ENCODE measurements at regions not wholly inside any gene's neighbourhood (a gene's known extent, or its start where the extent isn't known, plus 50 kb on each side); places are given as distances from the start of the nearest gene placed in this dataset.

DNA sequence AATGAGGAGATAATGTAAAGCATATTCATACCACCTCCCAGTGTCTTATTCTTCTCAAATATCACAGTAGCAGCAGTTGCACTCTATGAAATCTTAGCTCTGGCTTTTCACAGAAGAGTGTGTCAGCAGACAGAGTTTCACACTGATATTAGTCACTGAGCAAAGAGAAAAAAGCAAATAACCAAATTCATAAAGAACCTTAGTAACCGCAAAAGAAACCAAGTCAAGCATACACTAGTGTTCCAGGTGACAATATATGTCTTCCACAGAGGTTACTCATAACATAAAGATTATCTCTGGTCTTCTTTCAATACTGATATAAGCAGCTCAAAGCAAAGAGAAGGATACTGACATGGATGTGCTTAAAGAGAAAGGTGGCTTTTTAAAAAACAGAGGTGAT, 181.7 kb upstream of the EDNRA start:
- H3K27me3 ChIP-seq, result no peaks in the 10 kb centered on the region
- TF ChIP-seq, protein P1, sequence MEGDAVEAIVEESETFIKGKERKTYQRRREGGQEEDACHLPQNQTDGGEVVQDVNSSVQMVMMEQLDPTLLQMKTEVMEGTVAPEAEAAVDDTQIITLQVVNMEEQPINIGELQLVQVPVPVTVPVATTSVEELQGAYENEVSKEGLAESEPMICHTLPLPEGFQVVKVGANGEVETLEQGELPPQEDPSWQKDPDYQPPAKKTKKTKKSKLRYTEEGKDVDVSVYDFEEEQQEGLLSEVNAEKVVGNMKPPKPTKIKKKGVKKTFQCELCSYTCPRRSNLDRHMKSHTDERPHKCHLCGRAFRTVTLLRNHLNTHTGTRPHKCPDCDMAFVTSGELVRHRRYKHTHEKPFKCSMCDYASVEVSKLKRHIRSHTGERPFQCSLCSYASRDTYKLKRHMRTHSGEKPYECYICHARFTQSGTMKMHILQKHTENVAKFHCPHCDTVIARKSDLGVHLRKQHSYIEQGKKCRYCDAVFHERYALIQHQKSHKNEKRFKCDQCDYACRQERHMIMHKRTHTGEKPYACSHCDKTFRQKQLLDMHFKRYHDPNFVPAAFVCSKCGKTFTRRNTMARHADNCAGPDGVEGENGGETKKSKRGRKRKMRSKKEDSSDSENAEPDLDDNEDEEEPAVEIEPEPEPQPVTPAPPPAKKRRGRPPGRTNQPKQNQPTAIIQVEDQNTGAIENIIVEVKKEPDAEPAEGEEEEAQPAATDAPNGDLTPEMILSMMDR (IDR thresholded peaks at IDR 0.05), result no peak
- TF ChIP-seq POLR2A (IDR thresholded peaks at IDR 0.05), result no peak
- H3K9me3 ChIP-seq, result no peaks in the 10 kb centered on the region
- H3K4me3 ChIP-seq, result no peak overlapping the region
- ATAC-seq (no peak), DNase-seq (no peak)
- 21 to 33% methylated on average over 1 of the region's 1 CpG for WGBS, 2 donors
- H3K27ac ChIP-seq, result no peak overlapping the region
- intact Hi-C loops (cut with DNase I), result no loop called here
- no peaks in the 10 kb centered on the region for H3K36me3 ChIP-seq (replicated peaks in 1 of 2; ENCODE audit: insufficient read depth in 1 of 2, low read depth in 2 of 2)
- no peaks in the 10 kb centered on the region for H3K4me1 ChIP-seq

DNA sequence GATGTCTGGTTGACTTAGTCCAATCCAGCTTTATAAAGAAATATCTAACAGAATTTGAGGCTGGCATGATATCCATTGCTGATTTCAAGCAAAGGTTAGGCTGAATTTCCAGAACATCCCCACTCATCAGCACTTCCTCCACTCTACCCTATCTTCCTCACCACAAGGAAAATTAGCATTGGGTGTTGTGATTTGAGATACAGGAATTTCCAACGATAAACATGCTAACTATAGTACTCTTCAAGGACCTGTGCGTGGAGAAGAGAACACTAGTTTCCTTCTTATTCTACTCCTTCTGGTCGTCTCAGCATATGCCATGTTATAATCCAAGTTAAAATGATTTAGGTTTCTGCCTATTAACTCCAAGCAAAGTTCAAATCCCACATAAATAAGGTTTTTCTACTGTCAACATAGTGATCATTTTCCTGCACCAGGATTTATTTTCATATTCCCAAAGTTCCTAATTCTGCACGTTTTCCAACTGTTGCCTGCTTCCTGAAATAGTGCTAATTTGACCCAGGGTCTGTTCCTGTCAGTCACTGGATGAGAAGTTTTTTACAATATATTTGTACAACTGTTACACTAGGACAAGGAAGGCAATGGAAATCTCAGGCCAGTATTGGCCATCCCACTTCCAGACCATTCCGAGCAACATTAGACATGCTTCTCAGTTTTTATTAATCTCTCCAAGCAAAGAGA, 177.6 kb upstream of the EDNRA start:
- DNase-seq (no peak), ATAC-seq (no peak)
- TF ChIP-seq POLR2A (IDR thresholded peaks at IDR 0.05), result no peak
- TF ChIP-seq, protein P1 (IDR thresholded peaks at IDR 0.05), result no peak
- Histone ChIP-seq H3K4me1 (no peaks in the 10 kb centered on the region), H3K27ac (no peak overlapping the region), H3K36me3 (replicated peaks in 1 of 2; ENCODE audit: insufficient read depth in 1 of 2, low read depth in 2 of 2) (no peaks in the 10 kb centered on the region), H3K27me3 (no peaks in the 10 kb centered on the region), H3K4me3 (no peak overlapping the region), H3K9me3 (no peaks in the 10 kb centered on the region)
- intact Hi-C loops (cut with DNase I), result no loop called here
- 33 to 48% methylated on average over 5 of the region's 5 CpGs for WGBS, 2 donors

DNA sequence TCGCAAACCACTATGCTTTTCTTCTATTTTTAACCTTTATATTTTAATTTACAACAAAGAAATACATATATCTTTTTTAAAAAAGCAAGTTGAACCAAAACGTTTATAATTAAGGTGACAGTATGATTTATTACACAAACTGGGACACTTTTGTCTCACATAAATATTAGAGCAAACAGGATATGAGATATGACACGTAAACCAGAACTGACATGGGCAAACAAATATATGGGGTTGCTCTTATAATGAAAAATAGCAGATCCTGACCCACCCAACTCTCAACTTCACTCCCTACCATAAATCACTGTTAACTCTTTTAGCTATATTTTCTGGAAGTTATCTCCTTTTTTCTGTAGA, 177.0 kb upstream of the EDNRA start:
- H3K36me3 ChIP-seq (replicated peaks in 1 of 2; ENCODE audit: insufficient read depth in 1 of 2, low read depth in 2 of 2), result no peaks in the 10 kb centered on the region
- H3K4me1 ChIP-seq, result no peaks in the 10 kb centered on the region
- no peaks in the 10 kb centered on the region for H3K9me3 ChIP-seq
- TF ChIP-seq, protein P1 (IDR thresholded peaks at IDR 0.05), result no peak
- no peak for TF ChIP-seq POLR2A (IDR thresholded peaks at IDR 0.05)
- H3K4me3 ChIP-seq, result no peak overlapping the region
- no peaks in the 10 kb centered on the region for H3K27me3 ChIP-seq
- DNase-seq, result no peak
- ATAC-seq, result no peak
- intact Hi-C loops (cut with DNase I), result no loop called here
- 23 to 28% methylated on average over 3 of the region's 3 CpGs for WGBS, 2 donors
- H3K27ac ChIP-seq, result no peak overlapping the region

DNA sequence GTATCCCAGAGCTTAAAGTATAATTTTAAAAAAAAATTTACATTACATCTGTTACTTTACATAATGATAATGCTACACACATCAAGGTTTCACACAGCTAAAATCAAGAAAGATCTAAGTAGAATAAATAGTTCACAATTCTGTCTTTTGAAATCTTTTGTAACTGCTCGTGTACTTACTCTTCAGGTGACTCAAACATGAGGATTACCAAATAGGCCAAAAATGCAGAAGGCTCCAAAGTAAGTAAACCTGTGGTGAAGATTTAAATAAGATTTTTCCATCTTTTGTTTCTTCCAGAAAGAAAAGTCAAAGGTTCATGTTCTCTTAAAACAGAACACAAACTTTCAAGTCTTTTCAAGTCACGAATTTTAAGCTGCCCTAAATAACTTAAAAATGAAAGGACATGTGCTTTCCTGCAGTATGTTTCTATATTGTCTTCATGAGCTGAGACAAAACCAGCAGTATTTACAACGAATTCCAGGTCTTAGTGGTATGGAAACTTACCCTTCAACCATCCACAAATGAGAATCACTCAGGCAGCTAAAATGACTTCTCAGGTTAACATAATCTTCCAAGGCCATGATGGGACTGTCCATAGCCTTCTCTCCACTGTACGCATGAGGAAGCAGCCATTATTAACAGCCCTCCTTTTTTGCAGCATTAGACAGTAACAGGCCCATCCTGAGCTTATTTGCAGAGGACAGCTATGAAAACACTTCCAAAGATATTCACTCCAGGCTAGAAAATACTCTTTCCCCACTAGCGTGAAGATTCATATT, 172.8 kb upstream of the EDNRA start:
- H3K4me3 ChIP-seq, result no peak overlapping the region
- WGBS, 2 donors, result 49 to 52% methylated on average over 5 of the region's 5 CpGs
- H3K9me3 ChIP-seq, result no peaks in the 10 kb centered on the region
- TF ChIP-seq POLR2A (IDR thresholded peaks at IDR 0.05), result no peak
- TF ChIP-seq, protein P1 (IDR thresholded peaks at IDR 0.05), result no peak
- no peaks in the 10 kb centered on the region for H3K36me3 ChIP-seq (replicated peaks in 1 of 2; ENCODE audit: insufficient read depth in 1 of 2, low read depth in 2 of 2)
- H3K4me1 ChIP-seq, result no peaks in the 10 kb centered on the region
- H3K27me3 ChIP-seq, result no peaks in the 10 kb centered on the region
- no peak for DNase-seq
- intact Hi-C loops (cut with DNase I), result no loop called here
- no peak for ATAC-seq
- H3K27ac ChIP-seq, result no peak overlapping the region
